ENCODE measurements at regions not wholly inside any gene's neighbourhood (a gene's known extent, or its start where the extent isn't known, plus 50 kb on each side); places are given as distances from the start of the nearest gene placed in this dataset.
A peak's percentile ranks its signal among the peaks of the same experiment; 100 is the strongest.
"Not testable (repeated sequence)": the region's sequence is repeated elsewhere in the genome, so short reads cannot be mapped to it uniquely, and the experiment has no call there.

DNA sequence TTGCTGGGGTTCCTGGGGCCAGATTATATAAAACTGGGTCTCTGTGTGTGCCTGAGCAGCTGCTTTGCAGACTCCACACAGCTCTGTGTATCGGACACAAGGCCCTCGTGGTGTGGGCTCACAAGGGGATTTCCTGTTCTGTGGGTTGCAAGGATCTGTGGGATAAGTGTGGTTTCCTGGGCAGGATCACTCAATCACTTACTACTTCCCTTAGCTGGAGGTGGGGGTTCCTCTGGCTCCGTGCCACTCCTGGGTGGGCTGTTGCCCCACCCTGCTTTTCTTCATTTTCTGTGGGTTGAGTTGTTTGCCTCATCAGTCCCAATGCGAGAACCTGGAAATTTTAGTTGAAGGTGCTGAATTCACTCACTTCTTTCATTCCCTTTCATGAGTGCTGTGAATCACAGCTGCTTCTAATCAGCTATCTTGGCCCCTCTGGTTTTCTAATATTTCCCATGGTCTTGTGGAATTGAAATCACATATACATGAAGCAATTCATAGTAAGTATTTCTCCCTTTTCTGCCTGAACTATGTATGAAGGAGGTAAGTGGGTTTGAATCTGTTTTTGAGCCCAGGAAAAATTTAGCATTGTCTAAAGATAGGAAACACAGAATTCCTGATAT lies 196.3 kb downstream of the DCDC2C start:
- no peak for DNase-seq (ENCODE audit: low spot score)

DNA sequence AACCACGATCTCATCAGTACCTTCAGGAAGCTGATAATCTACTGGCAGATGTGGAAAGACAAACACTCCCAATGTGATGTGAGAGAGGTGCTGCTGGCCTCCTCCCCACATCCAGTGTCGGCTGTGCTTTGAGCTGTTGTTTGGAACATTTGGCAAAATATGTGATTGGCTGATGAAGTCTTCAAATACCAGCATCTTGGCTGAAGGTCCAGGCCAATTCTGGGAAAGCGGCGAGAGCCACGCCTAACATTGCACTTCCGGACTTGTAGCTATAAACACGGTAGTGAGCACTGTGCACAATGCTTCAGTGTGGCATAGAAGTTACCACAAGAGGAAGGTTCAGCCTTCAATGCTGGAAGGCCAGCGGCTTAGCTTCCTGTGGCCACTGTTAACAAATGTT lies 198.8 kb downstream of the DCDC2C start:
- DNase-seq (ENCODE audit: low spot score), result no peak

DNA sequence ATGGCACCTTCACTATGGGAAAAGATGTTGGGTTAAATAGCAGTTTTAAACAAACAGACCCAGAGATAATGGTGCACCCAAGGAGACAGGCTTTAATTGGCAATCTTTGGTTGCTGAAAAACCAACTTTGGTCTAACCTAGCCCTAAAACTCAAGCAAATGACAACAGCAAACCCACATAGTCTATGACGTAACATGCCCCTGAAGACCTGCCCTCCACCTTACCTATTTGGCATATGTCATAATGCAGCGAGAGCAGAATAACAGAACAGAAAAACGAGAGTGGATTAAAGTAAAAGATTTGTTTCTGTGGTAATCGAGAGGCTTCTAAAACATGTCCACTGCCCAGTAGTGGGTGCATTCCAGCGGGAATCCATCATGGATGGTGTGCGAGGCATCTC lies 200.7 kb downstream of the DCDC2C start:
- no peak for DNase-seq (ENCODE audit: low spot score)

DNA sequence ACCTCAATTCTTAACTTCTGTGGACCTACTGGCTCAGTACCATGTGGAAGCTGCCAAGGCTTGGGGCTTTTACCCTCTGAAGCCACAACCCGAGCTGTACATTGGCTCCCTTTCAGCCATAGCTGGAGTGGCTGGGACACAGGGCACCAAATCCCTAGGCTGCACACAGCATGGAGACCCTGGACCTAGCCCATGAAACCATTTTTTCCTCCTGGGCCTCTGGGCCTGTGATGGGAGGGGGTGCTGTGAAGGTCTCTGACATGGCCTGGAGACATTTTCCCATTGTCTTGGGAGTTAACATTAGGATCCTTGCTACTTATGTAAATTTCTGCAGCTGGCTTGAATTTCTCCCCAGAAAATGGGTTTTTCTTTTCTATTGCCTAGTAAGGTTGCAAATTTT lies 205.1 kb downstream of the DCDC2C start:
- not testable (repeated sequence) for DNase-seq (ENCODE audit: low spot score)

DNA sequence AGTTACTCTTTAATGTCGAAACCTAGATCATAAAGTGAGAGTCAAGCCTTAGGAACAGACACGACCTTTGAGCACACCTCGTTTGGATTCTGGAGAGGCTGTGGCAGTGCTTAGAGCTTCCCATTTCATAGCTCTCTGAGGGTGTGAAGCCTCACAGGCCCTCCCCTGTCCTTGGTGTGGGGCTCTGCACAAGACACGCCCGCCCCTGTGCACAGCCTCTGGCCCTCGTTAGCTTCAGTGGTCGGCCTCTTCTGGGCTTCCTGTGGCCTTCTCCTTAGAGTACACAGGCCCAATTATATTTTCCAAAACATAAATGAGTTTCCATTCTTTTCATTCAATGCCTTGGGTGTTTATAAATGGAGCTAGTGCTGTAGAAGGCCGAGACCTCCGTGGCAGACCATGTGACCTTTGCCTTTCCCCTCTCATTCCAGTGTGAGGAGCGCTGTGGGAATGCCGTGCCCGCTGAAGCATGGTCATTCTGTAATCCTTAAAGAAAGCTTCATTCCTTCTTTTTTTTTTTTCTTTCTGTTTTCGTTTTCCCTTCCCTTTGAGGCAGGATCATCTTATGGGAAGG lies 208.6 kb downstream of the DCDC2C start:
- DNase-seq (ENCODE audit: low spot score), result no peak

DNA sequence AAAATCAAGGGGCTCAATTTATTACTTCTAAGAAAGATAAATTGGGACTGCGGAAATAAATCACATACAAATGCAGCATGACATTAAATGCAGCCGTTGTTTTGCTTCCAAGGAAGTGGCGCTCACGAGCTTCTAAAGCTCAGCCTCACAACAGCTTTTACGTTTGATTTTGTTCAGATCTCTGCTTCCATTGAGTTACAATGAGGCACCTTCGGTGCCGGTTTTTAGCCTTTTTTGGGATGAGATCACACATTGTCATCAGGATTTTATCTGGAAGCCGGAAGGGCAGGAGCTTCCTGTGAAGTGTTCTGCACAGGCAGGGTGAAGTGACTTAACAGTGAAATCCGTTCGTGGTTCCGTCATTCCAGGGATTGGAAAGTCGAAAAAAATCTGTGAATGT lies 209.8 kb downstream of the DCDC2C start:
- no peak for DNase-seq (ENCODE audit: low spot score)

DNA sequence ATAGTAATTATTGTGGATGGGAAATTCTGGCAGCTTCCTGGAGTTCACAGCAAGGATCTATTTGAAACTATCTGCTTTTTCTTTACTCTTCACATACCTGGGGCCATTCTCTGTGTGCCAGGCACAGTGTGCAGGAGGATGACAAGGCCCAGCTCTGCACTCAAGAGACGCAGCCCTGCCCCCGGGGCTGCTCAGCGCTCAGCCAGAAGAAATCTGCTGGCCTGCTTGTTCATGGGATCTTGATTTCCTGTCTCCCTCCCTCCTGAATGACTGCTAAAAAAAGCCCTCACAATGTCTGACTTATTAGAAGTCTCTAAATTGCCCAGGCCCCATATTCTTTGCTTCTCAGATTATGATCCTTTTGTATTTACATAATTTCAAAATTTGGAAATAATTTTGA lies 210.9 kb downstream of the DCDC2C start:
- no peak for DNase-seq (ENCODE audit: low spot score)

DNA sequence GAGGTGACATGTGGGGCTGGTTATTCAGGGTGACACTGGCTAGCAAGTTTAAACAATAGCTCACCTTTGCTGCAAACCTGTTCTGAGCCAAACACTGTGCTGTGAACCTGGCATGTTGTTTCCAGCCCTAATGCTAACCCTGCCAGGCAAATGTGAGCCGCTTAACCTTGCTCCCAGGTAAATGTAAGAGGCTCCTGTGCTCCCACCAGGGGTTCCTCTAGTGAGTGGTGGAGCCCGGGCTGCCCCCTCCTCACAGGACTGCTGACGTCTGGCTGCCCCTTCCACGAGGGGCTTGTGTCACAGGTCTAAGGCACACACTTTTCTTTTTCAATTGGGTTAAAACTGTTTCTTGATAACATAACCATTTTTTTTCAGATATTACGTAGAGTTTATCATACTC lies 223.7 kb downstream of the DCDC2C start:
- no peak for DNase-seq (ENCODE audit: low spot score)

DNA sequence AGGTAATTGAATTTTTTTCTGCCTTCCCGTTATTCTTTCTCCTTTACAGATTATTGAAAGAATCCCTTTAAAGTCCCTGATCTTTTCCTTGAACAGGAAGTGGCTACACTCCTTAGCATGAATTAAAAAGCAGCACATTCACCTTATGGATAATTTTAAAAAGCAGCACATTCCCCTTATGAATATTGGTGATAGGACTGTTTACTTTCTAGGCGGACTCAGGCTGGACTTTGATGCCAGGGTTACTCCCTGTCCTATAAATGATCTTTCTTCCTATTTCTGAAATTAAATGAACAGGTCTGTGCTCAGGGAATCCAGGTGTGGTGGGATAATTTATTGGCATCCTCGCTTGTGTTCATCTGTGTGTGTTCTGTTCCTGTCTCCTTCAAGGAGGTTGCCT lies 226.0 kb downstream of the DCDC2C start:
- DNase-seq (ENCODE audit: low spot score), result no peak

DNA sequence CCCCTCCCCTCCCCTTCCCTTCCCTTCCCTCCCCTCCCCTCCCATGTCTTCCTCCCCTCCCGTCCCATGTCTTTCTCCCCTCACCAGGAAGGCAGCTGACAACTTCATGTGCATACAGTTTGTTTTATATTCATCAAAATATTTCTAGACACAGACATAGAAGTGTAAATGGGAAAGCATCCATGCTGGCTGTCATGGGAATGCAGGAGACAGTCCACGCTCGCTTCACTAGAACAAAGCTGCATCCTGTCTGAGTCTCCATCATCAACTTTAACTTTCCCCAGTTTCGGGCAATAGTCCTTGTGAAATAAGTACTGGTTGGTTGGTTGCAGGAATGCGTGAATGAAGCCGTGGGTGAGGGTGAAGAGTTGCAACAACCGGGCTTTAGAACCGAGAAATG lies 226.9 kb downstream of the DCDC2C start:
- DNase-seq (ENCODE audit: low spot score), result no peak

DNA sequence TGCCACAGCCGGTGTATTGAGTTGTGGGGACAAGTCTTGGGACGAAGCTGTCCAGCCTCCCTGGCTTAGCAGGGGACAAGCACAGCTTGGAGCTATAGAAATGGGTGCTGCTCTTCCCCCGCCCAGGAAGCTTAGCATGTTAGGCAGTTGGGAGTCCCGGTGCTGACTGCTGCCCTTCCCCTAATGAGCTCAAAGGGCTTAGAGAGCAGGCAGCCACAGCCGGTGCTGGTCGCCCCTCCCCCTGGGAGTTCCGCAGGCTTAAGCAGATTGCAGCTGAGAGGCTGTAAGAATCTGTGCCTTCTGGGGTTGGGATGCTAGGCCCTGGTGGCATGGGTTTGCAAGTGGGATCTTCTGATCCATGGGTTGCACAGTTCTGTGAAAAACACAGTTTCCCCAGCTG lies 237.3 kb downstream of the DCDC2C start:
- DNase-seq (ENCODE audit: low spot score), result no peak

DNA sequence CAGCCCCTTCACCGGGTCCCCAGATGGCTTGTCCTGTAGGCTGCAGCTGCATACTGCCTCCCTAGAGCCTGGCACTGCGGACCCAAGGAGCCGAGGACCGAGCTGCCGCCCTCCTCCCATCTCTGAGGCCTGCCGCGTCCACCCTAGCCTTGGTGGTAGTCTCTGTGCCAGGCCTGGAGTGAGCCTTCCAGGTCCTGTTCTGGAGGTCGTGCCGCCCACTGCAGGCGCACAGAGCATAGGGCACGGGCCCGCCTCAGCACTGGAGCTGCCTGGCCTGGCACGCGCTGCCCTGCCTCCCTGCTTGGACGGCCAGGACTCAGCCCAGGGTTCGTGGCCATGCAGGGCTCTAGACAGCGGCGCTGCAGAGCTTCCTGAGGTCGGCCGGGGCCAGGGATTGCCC lies 239.5 kb downstream of the DCDC2C start:
- DNase-seq (ENCODE audit: low spot score), result no peak

DNA sequence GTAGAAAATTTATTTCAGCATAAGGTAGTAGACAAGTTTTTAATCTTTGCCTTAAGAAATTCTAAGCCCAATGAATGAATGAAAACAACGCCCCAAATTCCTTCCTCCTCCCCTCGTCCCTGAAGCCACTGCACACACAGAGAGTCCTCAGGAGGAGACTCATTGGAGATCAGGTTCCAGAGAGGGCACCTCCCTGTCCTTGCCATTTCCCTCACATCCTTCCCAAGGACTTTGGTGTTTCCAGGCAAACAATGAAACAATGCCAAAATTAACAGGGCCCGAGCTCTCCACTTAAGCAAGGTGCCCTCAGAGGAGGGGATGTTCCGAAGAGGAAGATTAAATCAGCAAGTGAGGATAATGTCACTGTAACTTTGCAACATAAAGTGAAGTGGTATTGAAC lies 240.7 kb downstream of the DCDC2C start:
- no peak for DNase-seq (ENCODE audit: low spot score)

DNA sequence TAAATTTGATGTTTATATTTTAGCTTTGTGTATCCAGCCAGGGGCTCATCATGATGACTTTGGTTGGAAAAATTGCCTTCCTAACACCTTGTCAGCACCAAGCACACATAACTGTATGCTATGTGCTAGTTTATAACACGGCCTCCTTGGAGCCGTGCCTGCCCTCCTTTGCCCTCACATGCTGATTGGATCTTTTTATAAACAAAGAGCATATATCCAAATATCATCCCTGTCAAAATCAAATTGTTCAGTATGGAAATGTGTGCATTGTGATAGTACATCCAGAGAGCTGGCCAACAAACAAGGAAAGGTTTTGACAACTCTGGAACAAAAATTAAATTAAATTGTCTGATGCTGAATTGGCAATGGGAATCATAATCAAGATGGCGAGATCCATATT lies 241.5 kb downstream of the DCDC2C start:
- DNase-seq (ENCODE audit: low spot score), result no peak

DNA sequence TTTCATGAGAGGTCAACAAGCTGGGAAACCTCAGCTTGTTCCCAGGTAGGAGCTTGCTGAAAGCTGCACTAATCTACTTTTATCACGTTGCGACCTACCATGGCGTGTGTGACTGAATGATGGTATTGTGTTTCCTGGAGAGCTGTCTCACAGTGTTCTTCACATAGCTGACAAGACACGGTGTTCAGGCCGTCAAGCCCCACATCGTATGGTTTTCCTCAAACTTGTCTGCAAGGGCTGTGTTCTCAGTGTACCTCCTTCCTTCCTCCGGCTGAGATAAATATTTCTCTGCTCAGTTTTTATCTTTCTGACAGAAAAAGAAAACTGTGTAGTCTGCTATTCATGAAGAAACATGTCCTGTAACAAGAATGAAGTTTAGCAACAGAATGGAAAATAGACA lies 244.8 kb downstream of the DCDC2C start:
- DNase-seq (ENCODE audit: low spot score), result no peak

DNA sequence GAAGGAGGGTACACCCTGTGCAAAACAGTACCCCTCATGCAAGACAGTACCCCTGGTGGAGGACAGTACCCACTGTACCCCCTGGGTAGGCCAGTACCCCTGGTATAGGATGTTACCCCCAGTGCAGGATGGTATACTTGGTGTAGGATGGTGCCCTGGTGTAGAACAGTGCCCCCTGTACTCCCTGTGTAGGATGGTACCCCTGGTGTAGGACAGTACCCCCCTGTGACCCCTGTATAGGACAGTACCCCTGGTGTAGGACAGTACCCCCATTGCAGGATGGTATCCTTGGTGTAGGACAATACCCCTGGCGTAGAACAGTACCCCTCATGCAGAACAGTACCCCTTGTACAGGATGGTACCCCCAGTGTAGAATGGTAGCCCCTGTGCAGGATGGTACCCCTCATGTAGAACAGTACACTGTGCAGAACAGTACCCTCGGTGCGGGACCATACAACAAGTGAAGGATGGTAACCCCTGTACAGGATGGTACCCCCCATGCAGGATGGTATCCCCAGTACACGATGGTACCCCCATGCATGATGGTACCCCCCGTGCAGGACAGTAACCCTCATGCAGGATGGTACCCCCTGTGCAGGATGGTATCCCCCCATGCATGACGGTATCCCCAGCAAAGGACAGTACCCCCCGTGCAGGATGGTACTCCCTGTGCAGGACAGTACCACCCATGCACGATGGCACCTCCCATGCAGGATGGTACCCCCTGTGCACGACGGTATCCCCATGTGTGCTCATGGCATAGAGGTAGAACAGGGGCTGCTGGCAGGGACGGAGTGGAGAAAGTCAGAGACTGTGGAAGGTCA lies 248.0 kb downstream of the DCDC2C start:
- no peak for DNase-seq (ENCODE audit: low spot score)

DNA sequence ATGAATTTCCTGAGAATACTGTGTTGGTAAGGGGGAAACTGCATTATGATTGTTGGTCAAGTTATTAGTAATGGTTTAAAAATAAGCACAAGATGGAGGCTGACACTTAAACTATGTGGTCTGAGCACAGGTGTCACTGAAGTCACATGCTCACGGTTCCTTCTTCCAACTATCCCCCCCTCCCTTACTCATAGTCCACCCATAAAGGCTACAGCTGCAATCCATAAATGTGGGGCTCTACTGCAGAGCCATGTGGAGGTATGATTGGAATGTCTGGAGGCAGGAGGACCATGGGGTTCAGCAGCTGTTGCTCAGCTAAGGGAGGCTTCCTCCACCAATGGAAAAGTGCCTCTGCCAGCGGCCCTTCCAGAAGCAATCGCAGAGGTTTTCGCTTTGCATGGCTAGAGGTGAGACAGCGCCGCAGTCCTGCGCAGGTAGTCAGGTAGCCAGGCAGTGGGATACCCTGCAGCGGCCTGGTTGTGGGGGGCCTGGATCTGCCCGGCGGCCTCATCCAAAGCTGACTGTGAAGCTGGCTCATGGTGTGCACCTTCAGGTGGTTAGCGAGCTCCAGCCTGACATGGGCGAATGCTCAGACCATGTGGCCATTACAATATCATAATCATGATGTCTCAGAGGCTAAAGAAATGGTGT lies 249.6 kb downstream of the DCDC2C start:
- DNase-seq (ENCODE audit: low spot score), result no peak

DNA sequence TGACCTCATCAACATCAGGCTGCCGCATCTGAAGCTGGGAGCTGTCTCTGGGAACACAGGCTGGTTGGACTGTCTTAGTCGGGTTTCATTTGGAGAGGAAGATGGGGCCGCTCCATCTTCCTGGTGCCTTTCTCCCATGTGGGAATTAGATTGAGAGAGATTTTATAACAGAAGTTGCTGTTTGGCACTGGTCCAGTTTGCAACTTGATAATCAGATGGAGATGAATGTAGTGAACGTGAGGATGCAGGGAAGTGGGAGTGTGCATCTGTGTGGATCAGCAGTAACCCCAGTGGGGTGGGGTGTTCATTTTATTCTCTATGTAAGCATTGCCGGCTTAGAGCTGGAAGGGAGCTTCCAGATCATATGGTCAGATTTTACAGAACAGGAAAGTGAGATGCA lies 250.9 kb downstream of the DCDC2C start:
- no peak for DNase-seq (ENCODE audit: low spot score)

DNA sequence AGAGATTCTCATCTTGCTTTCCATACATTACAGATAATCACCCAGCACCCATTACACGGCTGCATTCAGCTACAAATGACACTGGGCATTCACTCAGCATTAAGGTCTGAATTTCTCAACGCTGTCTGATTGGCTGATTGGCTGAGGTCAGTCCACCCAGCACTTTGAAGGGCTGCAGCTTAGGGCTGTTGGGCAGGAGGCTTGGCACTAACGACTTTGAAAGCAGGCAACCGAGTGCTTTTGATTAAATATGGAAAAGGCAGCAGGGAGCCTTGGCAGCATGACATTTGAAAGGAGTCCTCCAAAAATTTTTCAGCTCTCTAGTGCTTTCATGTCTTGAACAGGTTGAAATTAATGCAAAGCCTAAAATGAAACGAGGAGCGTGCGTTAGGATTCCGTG lies 253.0 kb downstream of the DCDC2C start:
- DNase-seq (ENCODE audit: low spot score), result no peak

DNA sequence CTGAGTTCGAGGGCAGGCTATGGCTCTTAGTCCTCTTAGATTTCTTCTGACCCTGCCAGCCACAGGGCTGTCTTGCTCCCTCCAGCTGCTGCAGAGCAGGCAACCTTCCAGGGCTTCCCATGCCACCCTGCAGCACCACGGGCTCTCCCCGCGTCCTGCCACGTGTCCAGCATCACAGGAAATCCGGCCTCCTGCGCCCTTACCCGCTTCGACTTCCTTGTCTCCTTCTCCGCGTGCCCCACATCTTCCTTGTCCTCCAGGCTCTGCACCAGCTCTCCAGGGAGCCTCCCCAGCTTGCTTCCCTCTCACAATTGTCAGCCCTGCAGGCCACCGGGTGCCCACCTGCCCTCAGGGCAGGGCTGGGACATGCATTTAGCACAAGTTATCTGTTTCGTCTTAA lies 253.5 kb downstream of the DCDC2C start:
- DNase-seq (ENCODE audit: low spot score), result no peak

DNA sequence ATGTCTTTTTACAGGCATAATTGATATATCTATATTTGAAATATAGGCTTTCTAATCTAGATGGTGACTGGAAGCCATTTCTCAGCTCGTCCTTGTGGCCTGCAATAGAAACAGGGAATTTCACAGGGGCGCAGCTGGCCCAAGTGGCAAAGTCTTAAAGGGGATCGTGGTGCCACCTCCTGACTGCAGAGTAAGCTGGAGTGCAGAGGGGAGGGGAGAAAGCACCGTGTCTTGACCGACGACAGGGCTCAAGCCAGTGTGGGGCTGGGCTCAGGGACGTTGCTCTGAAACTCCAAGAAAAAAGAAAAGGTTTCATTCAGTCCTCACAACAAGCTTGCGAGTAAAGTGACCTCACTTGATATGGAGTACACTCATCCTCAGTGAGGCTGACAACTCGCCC lies 255.1 kb downstream of the DCDC2C start:
- no peak for DNase-seq (ENCODE audit: low spot score)

DNA sequence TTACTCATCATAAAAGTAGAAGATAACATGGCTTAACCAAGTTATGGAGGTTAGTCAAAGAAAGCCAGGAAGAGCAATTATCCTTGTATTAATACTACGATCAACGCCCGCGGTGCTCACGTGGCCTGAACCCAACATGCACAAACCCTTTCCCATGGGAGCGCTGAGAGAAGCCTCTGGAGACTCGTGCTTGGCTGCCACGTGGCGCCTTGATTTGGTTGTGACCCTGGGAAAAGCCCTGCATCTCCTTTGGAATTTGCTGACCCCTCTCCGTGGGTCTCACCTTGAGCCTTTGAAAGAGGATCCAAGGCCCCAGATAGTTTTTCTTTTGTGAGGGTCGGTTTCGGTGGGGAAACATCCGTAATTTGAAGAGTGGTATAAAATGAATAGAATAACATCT lies 255.6 kb downstream of the DCDC2C start:
- no peak for DNase-seq (ENCODE audit: low spot score)

DNA sequence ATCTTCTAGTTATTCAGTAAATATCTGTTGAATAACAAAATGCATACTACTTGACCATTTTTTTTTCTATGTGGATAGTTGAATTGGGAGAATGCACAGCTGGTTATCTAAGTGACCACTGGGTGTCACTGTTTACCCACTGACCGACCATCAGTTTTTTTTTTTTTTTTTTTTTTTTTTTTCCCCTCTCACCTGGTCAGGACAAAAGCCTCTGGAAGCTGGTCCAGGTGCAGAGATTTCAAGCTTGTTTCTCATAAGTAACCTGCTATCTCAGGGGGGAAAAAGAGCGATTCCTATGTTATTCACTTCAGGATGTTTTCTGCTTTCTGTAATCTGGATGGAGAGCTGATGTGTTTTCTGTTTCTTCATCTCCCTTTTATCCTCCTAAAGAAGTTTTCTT lies 256.0 kb downstream of the DCDC2C start:
- peak; percentile 65 for DNase-seq (ENCODE audit: low spot score)
